Stimulated activated naive CD8-positive, alpha-beta T cell treated with anti-CD3 and anti-CD28 coated beads, Interleukin-15, Interleukin-2, amounts not matched to agents 100 U/mL and 50 U/mL, for 24 hours (primary cell): ENCODE measurements at regions not wholly inside any gene's neighbourhood (a gene's known extent, or its start where the extent isn't known, plus 50 kb on each side); places are given as distances from the start of the nearest gene placed in this dataset.

Experiments used
- ATAC-seq: fragments of 150-1000 bp; cut with Tn5 transposase; one replicate; pipeline ENCODE4 v1.10.0; 2021
- DNase-seq: peaks from one replicate; pipeline ENCODE4 v3.0.0; 2021

DNA sequence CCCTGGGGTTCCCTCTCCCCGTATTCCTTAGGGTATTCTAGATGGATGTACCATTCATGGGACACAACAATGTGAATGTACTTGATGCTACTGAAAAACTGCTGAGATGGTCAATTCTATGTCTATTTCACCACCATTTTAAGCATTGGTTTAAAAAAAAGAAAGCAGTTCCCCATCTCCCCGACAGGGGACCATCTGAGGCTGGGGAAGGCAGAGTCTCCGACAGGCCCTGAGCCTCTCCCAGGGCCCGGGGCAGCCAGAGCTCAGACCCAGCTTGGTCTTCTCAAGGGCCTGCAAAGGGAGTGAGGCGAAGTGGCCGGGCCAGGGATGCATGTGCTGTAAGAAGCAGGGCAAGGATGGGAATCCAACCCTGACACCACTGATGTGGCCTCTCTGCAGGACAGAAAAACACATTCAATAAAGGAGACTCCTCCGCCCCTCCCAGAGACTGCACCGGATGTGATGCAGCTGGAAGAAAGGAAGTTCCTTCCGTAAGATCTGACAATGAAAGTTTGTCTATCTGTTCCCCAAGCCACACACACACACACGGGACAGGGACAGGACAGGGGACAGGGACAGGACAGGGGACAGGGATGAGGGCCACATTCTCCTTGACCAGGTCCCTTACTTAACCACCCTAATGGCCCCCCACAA lies 234.1 kb downstream of the BCL11B start:
- no peak for ATAC-seq

DNA sequence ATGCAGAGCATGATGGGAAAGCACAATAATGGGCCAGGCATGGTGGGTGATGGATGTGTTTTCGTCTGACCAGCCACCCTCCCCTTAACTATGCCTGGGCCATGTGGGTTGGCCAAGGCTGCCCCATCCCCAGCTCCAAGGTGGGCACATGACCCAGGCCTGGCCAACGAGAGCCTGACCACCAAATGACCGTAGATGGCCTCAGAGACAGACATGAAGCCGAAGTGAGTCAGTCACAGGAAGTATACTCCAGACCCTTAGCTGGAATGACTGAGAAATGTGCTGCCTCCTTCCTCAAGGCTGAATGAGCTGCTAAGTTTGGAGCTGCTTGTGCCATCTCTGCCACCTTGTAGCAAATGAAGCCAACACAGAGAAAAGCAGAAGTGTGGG lies 233.6 kb downstream of the BCL11B start:
- no peak for ATAC-seq
- no peak for DNase-seq

More for the DNA sequence above, 234.1 kb downstream of the BCL11B start:
- DNase-seq: no peak

DNA sequence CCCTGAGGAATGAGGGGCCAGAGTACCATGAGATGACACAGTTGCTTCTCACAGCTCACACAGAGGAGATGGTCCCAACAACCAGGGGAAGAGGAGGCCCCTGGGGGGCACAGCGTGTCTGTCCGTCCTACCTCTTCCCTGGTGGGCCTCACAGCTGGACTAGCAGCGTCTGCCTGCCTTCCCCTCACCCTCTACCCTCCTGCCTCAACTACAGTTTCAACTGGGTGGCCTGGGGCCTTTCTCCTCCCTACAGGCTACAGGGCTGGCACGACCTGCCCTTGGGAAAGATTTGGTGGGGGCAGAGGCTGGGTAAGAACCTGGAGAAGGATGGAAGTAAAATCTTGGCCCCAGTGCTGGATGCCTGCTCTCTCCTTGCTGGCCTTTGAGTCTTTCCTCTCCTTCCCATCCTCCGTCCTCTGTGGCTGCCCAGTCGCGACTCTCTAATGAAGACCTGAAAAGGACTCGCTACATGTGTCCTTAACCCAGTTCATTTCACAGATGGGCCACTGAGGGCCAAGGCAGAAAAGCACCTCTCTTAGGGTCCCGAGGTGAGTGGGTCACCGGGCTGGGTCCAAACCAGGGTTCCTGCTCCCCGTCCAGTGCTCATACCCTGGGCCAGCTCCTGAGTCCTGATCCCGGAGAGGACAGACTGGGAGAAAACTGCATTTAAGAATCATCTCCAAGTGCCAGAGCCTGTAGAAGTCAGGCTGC lies 232.5 kb downstream of the BCL11B start:
- ATAC-seq: no peak
- no peak for DNase-seq

DNA sequence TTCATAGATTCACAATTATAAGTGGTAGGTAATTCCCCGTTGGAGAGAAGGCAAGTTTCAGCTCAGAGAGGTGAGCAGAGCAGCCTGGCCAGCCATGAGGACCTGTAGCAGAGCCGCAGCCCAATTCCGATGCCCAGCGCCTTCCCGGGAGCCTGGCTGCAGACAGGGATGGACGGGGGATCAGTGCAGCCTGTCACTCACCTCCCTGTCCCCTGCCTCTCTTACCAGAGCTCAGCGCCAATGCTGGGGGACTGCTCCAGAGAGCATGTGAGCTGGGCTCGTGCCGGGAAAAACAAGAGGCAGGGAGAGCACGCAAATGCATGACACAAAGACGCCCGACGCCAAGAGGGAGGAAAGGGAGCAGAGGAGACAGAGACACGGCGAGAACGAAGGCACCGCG lies 231.9 kb downstream of the BCL11B start:
- ATAC-seq: no peak
- DNase-seq: no peak

DNA sequence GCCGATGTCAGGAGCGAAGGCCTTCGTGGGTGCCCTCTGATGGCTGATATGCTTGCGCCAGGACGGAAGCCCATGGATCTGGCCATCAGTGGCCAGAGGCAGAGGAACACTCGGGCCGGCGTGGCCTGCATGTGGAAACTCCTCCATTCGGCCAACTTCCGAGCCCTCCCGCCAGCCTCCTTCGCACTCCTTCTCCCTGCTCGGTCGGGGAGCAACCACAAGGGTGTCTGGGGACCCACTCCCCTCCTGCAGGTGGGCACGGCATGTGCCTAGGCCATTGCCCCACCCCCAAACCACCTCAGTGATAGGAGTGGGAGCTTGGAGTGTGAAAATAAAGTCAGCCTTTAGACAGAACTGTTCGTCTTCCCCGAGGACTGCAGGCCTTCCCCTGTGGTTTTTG lies 231.3 kb downstream of the BCL11B start:
- DNase-seq (no peak), ATAC-seq (no peak)

DNA sequence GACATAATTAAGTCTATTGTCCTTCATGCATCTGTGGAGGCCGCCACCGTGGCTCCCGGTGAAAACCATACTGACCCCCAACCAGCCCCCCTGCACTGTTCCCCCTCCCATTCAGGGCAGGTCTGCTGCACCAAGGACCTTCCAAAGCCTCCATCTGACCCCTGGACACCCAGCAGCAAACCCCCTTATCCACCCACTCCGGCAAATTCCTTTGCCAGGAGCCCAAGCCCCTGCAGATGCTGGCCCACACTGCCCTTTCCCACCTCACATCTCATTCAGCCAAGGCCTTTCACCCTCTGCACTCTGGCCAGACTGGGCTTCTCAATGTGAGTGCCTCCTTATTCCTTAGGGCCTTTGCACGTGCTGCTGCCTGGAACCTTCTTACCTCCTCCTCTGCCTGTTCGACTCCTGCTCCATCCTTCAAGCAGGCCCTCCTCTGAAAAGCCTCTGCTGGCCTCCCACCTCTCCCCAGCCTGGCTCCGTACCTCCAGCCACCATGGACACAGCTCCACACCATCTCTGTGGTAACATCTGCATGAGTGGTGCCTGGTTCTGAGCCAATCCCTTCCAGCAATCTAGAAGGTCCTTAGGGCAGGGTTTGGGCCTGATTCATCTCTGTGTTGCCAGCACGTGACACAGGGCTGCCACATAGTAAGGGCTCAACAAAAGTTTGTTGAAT lies 230.7 kb downstream of the BCL11B start:
- DNase-seq (no peak), ATAC-seq (no peak)

DNA sequence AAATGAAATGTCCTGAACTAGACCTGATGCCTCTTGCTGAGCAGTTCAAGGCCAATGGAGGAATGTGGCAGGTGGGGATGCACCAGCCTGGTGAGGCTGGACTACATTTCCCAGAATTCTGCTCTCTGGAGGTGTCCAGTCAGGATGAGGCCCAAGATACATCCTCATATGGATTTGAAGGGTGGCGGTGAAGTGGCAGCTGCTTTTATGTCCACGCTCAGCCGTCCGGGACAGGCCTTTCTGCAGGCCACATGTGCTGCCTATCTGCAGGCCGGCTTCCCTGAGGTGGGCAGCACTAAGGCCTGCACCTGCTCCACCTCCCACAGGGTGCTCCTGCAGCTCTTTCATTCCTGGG lies 230.2 kb downstream of the BCL11B start:
- ATAC-seq: no peak
- no peak for DNase-seq

DNA sequence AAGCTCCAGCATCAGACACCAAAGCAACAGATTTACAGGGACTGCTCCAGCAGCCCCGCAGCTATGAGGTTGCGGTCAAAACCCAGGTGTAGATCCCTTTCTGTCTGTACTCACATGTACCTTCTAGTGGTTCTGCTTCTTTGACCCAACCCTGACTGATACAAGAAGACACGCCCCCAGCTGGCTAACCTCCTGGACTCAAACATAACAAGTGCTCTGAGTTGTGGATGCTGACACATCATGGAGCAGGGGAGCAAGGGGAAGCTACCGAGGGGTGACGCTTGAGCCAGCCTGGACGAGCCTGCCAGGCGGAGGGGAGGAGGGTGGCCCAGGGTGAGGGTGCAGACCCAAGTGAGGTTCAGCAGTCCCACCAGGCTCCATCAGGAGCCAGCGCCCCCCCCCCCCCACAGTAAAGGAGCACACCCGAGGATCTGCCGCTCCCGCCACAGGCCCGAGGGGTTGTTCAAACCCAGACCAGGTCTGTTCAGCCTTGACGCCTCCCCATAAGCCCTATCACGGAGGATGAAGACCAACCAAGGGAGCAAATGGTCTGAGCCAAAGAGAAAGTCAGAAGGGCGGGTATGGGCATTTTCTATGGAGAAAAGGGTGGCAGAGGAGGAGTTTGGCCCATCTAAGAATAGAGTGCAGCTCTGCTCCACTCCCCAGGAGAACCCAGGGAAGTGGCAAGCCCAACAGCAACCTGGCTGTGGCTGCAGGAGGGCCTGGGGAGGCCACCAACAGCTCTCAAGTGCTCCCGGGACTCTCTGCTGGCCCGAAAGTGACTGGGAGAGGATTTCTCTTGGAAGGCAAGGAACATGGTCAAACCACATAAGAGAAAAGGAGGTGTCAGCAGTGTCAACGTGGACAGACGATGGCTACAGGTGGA lies 229.4 kb downstream of the BCL11B start:
- ATAC-seq (no peak), DNase-seq (no peak)

DNA sequence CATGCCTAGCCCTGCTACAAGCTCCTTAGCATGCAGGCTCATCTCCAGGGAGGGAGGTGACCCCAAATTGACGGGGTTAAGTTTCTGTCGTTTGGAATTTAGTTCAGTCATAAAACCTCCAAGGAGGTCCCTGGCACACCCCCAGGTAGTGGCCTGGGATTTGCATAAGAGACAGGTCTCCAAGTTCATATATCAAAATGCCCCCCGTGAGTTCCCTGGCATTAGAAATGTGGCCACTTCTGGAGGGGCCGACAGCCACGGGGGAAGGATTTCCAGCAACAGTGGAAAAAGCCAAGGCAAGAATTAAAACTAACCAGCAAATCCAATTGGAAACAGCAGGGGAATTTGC lies 228.8 kb downstream of the BCL11B start:
- ATAC-seq (no peak), DNase-seq (no peak)

DNA sequence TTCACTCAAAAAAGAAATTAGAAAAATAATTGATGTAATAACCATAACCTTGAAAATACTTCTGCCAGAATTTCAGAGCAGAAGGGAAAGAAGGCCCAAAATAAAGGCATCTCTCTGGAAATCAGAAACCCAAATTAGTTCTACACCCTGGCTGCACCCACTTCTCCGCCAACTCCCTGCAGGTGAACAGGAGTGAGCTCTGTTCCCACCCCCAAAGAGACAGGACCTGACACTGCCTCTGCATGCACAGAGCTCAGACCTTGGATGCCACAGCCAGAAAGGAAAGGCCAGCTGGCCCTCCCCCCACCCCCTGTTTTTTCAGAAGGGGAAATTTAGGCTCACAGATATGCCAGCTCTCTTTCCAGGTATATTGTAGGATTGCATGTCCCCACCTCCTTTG lies 228.2 kb downstream of the BCL11B start:
- DNase-seq: no peak
- ATAC-seq: no peak

DNA sequence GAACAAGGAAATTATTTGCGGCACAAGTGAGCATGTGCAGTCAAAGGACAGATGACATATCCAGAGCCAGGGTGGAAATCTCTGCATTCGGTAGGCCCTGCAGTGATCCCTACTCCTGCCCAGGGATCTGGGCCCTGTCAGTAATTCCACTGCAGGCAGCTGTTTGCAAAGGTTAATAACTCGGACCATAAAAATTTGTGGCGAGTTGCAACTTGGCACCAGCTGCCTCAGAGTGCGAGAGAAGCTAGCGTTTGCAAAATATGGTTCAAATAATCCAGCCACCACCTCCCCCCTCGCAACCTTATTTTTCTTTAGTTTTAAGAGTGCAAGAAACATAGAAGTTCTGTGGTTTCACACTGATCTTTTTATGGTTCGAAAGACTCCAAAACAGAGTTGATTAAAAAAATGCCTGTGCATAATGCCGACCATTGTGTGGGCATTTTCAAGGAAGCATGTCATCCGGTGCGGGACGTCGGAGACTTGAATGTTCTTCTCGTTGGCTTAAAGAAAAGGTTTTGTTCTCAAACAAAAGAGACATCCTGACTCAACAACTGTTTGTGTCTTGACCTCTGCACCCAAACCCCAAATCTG lies 224.5 kb downstream of the BCL11B start:
- no peak for ATAC-seq
- no peak for DNase-seq

DNA sequence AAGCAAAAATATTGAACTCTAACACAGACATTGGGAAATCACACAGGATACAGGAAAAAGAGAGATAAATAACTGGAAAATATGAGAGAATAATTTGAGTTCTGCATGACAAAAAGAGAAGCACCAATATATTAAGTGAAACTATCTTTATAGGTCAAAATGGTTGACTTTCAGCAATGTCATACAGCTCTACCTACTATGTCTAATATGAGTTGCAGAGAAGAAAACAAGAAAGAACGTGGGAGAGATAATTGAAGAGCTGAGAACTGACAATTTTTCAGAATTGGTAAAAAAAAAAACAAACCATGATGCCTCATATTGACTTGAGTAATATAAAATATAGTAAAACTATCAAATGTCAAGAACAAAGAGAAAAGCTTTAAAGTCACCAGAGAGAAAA lies 221.7 kb downstream of the BCL11B start:
- DNase-seq (no peak), ATAC-seq (no peak)

DNA sequence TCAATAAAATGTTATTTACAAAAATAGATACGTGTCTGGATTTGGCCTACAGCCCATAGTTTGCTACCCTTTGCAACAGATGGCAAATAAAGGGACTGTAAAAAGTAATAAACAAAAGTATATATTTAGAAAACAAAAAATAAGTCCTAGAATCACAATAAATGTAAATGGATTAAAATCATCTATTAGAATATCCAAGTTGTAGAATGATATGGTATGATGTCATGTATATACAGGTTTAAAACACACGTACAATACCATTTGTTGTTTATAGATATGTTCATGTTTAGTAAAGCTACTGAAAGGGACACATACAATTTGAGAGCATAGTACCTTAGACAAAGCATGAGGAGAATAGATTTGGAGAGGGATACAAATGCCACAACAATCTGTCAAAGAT lies 219.5 kb downstream of the BCL11B start:
- no peak for ATAC-seq
- no peak for DNase-seq

DNA sequence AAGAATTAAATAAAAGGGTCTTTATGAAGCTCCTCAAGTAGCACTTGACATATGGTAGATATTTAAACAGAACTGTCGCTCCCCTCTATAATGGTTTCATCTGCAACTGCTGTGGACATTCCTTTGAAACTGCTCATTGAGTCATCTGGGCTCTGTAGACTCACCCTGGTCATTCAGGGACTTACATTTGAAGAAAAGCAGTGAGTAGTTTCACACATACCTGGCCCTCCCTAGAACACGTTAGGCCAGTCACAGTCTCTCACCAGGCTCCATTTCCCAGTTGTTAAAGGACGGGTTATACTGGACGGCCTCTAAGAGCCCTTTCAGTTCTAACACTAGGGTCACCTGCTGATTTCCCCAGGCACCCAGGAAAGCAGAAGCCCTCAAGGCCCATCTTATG lies 217.0 kb downstream of the BCL11B start:
- DNase-seq: no peak

DNA sequence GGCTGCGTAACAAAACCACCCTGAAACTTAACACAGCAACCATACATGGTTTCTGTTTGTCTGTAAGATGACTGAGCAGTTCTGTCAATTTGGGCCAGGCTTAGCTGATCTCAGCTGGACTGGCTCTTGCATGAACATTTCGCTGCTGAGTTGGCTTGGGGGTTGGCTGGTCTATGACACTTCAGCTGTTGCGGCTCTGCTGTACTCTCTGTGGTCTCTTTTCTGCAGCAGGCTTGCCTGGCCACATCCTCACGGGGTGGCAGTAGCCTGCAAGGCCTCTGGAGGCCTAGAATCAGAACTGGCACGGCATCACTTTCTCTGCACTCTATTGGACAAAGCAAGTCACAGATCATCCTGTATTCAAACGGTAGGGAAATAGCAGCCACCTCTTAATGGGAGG lies 216.2 kb downstream of the BCL11B start:
- peak; percentile 53 for DNase-seq
- peak; percentile 90 for ATAC-seq

More for the DNA sequence above, 217.0 kb downstream of the BCL11B start:
- no peak for ATAC-seq

DNA sequence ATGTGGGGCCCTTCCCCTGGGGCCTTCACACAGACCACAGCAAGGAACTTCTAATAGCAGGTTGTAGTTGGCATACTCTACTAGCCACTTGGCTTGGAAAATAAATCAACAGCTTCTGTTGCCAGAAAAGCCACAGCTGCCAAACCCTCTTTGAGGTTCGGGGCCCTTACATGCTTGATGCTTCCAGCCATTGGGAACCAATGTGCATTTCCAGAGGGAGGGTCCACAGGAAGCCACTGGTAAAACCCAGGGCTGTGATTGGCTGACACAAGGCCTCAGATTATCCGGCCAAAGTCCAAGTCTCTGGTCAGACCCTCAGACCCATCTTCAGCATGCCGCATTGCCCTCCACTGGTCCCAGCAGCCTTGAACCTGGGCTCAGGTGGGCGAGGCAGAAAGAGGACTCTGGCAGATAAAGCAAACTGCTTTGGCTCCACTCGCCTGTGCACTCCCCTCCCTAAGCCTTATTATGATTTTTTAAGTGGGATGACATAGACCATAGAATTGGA lies 214.4 kb downstream of the BCL11B start:
- ATAC-seq: no peak

DNA sequence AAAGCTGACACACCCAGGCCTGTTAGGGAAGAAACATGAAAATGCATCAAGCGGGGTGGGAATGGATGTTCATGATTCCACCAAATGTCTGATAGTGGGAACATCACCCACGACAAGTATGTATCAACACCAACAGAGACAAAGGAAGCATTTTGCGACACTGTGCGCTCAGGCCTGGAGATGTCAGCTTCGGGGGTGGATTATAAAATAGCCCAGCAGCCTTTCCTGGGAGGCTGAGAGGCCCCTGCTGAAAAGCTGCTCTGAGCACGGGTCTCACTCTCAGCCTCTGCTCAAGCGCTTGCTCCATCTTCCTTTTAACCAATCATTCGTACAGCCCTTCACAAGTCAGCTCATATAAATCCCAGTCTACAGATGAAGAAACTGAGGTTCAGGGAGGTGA lies 213.5 kb downstream of the BCL11B start:
- DNase-seq: no peak
- no peak for ATAC-seq

More for the DNA sequence above, 214.4 kb downstream of the BCL11B start:
- no peak for DNase-seq

DNA sequence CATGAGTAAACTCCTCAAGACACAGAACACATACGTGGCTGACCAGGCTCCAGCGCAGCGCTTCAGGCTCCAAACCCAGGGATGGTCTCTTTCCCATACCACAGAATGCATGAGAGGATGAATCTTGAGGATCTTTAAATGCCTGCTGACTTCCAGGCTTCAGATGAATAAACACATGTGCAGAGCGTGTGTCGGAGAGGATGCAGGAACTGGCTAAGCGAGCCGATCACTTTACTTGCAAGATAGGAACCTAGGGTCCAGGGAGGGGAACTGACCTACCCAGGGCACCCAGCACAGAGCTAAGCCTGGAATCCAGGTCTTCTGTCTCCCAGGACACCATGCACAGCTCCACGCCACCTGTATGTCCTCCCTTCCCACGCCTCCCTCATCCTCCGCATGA lies 209.8 kb downstream of the BCL11B start:
- no peak for ATAC-seq
- DNase-seq: no peak

DNA sequence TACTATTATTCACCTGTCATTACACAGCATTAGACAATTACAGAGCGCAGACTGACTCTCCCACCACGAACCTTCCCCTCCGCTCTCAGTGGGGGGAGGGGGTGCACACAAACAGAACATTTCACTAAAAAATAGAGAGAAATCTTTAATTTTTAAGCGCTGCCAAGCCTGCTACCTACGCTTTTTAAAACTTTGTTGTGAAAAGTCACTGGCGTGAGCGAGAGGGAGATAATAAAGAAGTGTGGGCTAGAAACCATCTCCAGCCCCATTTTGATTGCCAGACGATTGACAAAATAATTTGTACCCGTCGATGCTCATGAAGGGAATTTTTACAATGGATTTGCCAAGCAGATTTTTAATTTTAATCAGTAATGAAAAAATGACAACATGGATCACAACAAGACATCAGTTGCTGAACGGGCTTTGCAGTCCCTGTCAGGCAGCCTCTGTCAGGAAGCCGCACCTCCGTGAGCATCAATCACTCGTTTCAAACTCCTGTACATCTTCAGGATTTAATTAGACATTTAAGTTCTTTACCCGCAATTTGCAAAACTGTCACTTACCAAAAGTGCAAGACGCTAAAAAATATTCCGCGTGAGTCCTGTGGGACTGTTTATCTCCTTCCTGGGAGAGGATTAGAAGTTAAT lies 209.1 kb downstream of the BCL11B start:
- ATAC-seq (no peak), DNase-seq (no peak)

DNA sequence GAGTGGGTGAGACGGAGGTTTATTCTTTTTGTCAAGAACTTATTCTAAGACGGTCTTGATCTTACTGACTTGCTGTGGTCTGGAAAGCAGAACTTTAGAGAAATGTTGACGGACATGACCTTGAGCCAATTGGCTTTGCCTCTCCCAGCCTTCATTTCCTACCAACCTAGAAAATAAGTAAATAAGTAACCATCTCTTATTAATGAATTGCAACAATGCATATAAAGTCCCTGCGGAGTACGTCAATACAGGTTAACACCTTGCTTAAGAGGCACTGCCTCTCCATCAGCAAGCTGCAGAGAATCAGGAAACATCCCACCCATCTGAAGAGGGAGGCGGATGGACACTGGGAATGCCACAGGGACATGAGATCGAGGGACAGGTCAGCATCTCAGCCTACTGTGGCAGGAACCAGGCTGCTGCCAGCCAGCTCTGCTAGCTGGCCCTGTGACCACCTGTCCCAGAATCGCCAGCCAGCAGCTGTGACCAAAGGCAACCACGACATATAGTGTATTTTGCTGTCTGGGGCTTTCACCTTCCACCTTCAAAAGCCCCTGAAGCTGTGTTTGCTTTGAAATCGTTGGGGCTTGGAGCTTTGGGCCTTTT lies 208.3 kb downstream of the BCL11B start:
- ATAC-seq (no peak), DNase-seq (no peak)

DNA sequence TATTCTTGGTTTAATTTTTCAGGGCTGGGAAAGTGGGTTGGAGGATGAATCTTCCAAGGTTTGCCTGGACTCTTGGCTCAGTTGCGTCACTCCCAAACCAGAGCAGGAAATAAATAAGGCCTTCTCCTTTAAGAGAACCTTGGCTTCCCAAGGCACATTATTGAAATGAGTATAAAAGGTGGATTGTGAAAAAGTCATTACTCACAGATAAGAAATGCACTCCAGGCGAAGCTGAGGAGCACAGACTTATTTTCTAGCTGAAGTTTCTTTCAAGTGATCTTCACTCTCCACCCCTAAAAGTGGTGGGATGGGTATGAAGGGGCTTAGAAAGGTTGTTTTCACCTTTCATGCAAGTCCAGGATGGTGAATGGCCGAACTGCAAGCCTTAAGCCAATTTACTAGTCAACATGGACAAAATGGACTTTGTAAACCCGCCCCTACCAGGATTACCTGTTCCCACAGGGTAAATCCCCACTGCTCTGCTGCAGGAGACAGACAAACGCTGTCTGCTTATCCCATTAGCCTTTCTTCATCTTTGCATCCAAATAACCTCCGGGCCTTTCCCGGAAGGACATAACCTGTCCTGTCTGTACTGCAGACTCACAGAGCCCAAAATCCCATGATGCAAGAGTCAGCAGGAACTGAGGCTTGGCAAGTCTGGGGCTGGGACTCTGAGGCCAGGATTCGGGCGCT lies 207.6 kb downstream of the BCL11B start:
- DNase-seq (no peak), ATAC-seq (no peak)
